HCT116 (cell line): ENCODE measurements at regions not wholly inside any gene's neighbourhood (a gene's known extent, or its start where the extent isn't known, plus 50 kb on each side); places are given as distances from the start of the nearest gene placed in this dataset.

Experiments
- ATAC-seq: fragments of 200-7000 bp; cut with Tn5 transposase; 2 replicates; pipeline ENCODE4 v1.9.1; 2020; ENCODE audit warnings: mild to moderate bottlenecking, moderate library complexity
- BruUV-seq: library from RNA; stranded (reverse); fragments of 400-500 nt; replicated peaks from 2 replicates; lab custom pipeline; 2021; lab: Mats Ljungman, UMichigan
- CTCF ChIA-PET: fragments of 300-600 bp; sonication (Branson Sonifier 250); formaldehyde crosslinking; loops from one replicate; lab custom pipeline; 2021; ENCODE audit warnings: antibody characterized with exemption; lab: Charles Lee
- POLR2A ChIA-PET: fragments of 300-600, 350-600 bp; sonication (Branson Sonifier 250); formaldehyde crosslinking; loops from one replicate; lab custom pipeline; 2021; ENCODE audit warnings: antibody characterized with exemption; lab: Charles Lee
- RAD21 ChIA-PET, 2 experiments: fragments of 300-600 bp; sonication (Branson Sonifier 250); formaldehyde crosslinking; loops; one replicate each; lab custom pipeline; 2023; ENCODE audit warnings: low total read pairs in 2 of 2; ENCODE audit not compliant: uncharacterized antibody in 2 of 2, unreplicated experiment in 2 of 2, low non-redundant PET in 1 of 2; lab: Charles Lee
- DNase-seq: peaks from one replicate; pipeline ENCODE4 v3.0.0-alpha.2; 2010; ENCODE audit warnings: low read depth, low spot score
- H2AFZ ChIP-seq: fragments of 200-600 bp; shearing (Covaris generic), sonication (generic); 2 replicates; pipeline ENCODE4 v1.6.1; 2017; ENCODE audit warnings: low read depth, mixed run types, mixed read lengths, antibody characterized with exemption, low read length; ENCODE audit not compliant: poor library complexity, severe bottlenecking
- H3K27ac ChIP-seq: 2 replicates; pipeline ENCODE4 v1.5.1; 2012; ENCODE audit warnings: low read depth, low read length
- H3K27me3 ChIP-seq: fragments of 200-600 bp; sonication (generic); 2 replicates; pipeline ENCODE4 v1.6.1; 2016; ENCODE audit warnings: mixed run types, low read length, mixed read lengths; ENCODE audit not compliant: insufficient read depth
- H3K36me3 ChIP-seq, 2 experiments: fragments of 200-500 bp in 1 of 2; fragments of 200-600 bp in 1 of 2; sonication (Bioruptor generic) in 1 of 2; sonication (generic) in 1 of 2; 2 replicates each; pipeline versions ENCODE4 v1.5.1 to v1.6.1; 2014 to 2016; ENCODE audit warnings: low read length in 2 of 2, inconsistent platforms in 1 of 2, mixed read lengths in 1 of 2, mixed run types in 1 of 2; ENCODE audit not compliant: insufficient read depth in 2 of 2, control insufficient read depth in 1 of 2
- H3K4me1 ChIP-seq, 2 experiments: fragments of 200-600 bp in 1 of 2; sonication (generic) in 1 of 2; 2 replicates each; pipeline versions ENCODE4 v1.5.1 to v1.6.1; 2012 to 2017; ENCODE audit warnings: low read length in 2 of 2, inconsistent platforms in 1 of 2, mild to moderate bottlenecking in 1 of 2, mixed read lengths in 1 of 2, mixed run types in 1 of 2, moderate library complexity in 1 of 2; ENCODE audit not compliant: insufficient read depth in 2 of 2, control insufficient read depth in 1 of 2
- H3K4me2 ChIP-seq: fragments of 200-600 bp; sonication (generic); 2 replicates; pipeline ENCODE4 v1.6.1; 2017; ENCODE audit warnings: mixed run types, low read length, mixed read lengths
- H3K4me3 ChIP-seq, 2 experiments: fragments of 200-600 bp in 1 of 2; sonication (generic) in 1 of 2; replicated peaks in 1 of 2; 2 replicates each; pipeline ENCODE4 v1.5.1; 2011 to 2016; ENCODE audit warnings: low read length in 2 of 2, control low read depth in 1 of 2, low read depth in 1 of 2, mild to moderate bottlenecking in 1 of 2, mixed read lengths in 1 of 2, mixed run types in 1 of 2
- H3K79me2 ChIP-seq: fragments of 200-600 bp; sonication (generic); 2 replicates; pipeline ENCODE4 v1.6.1; 2017; ENCODE audit warnings: mild to moderate bottlenecking, mixed run types, low read length, moderate library complexity, mixed read lengths; ENCODE audit not compliant: insufficient read depth
- H3K9ac ChIP-seq: fragments of 200-600 bp; sonication (generic); 2 replicates; pipeline ENCODE4 v1.6.1; 2016; ENCODE audit warnings: low read length, mixed read lengths
- H3K9me2 ChIP-seq: fragments of 200-600 bp; sonication (generic), shearing (Covaris generic); 2 replicates; pipeline ENCODE4 v1.6.1; 2017; ENCODE audit warnings: mixed run types, mild to moderate bottlenecking, moderate library complexity; ENCODE audit not compliant: insufficient read depth
- H3K9me3 ChIP-seq, 2 experiments: fragments of 200-500 bp in 1 of 2; fragments of 200-600 bp in 1 of 2; sonication (Bioruptor generic) in 1 of 2; sonication (generic) in 1 of 2; 2 replicates each; pipeline ENCODE4 v1.6.1; 2014 to 2017; ENCODE audit warnings: low read length in 2 of 2, mixed read lengths in 2 of 2, inconsistent platforms in 1 of 2, low read depth in 1 of 2, mild to moderate bottlenecking in 1 of 2, mixed run types in 1 of 2, moderate library complexity in 1 of 2; ENCODE audit not compliant: control insufficient read depth in 1 of 2, insufficient read depth in 1 of 2
- H4K20me1 ChIP-seq: fragments of 200-600 bp; sonication (generic), shearing (Covaris generic); 2 replicates; pipeline ENCODE4 v1.6.1; 2017; ENCODE audit warnings: mixed run types, mild to moderate bottlenecking, moderate library complexity; ENCODE audit not compliant: insufficient read depth
- EGR1 ChIP-seq: IDR thresholded peaks from 2 replicates; pipeline ENCODE4 v1.6.1; 2012; ENCODE audit warnings: low read depth
- EZH2phosphoT487 ChIP-seq: fragments of 200-600 bp; IDR thresholded peaks from 2 replicates; pipeline ENCODE4 v1.6.1; 2018; ENCODE audit warnings: antibody characterized with exemption, borderline replicate concordance
- JUND ChIP-seq: IDR thresholded peaks from 2 replicates; pipeline ENCODE4 v1.6.1; 2012
- POLR2A ChIP-seq: IDR thresholded peaks from 2 replicates; pipeline ENCODE4 v1.7.0; 2011; ENCODE audit warnings: borderline replicate concordance; ENCODE audit not compliant: insufficient read depth, insufficient read length; ENCODE audit errors: extremely low read depth
- POLR2AphosphoS5 ChIP-seq: IDR thresholded peaks from 2 replicates; pipeline ENCODE4 v1.6.1; 2011; ENCODE audit warnings: mild to moderate bottlenecking, low read depth, low read length, moderate library complexity
- REST ChIP-seq: IDR thresholded peaks from 2 replicates; pipeline ENCODE4 v1.6.1; 2012; ENCODE audit warnings: low read depth
- SIN3A ChIP-seq: IDR thresholded peaks from 2 replicates; pipeline ENCODE4 v1.6.1; 2012; ENCODE audit warnings: low read depth
- TCF7L2 ChIP-seq: IDR thresholded peaks from 2 replicates; pipeline ENCODE4 v1.7.0; 2011; ENCODE audit warnings: borderline replicate concordance, inconsistent platforms; ENCODE audit not compliant: insufficient read depth, insufficient read length; ENCODE audit errors: extremely low read depth
- ZBTB33 ChIP-seq: IDR thresholded peaks from 2 replicates; pipeline ENCODE4 v1.6.1; 2011; ENCODE audit warnings: mild to moderate bottlenecking, low read length, moderate library complexity; ENCODE audit not compliant: insufficient replicate concordance; ENCODE audit errors: extremely low read depth
- ZNF274 ChIP-seq: fragments of 200-500 bp; sonication (Bioruptor generic); IDR thresholded peaks from 2 replicates; pipeline ENCODE4 v1.6.1; 2014; ENCODE audit warnings: mild to moderate bottlenecking, low read depth, low read length, inconsistent platforms
- intact Hi-C: fragments of 100-400 bp; cut with micrococcal nuclease; formaldehyde crosslinking; loops from 2 replicates; pipeline ENCODE4 v1.10.0; 2022
- TF ChIP-seq, protein P1 (sequence below), 3 experiments: fragments of 200-600 bp in 1 of 3; sonication (generic) in 1 of 3; IDR thresholded peaks in 2 of 3; conservative IDR thresholded peaks in 1 of 3; 2 replicates each; pipeline ENCODE4 v1.5.1; 2012 to 2017; ENCODE audit warnings: low read depth in 2 of 3, low read length in 2 of 3, antibody characterized with exemption in 1 of 3, borderline replicate concordance in 1 of 3, control low read depth in 1 of 3, mild to moderate bottlenecking in 1 of 3, mixed read lengths in 1 of 3, mixed run types in 1 of 3, moderate library complexity in 1 of 3; ENCODE audit not compliant: insufficient read depth in 1 of 3
- TF ChIP-seq, protein P2 (sequence below): IDR thresholded peaks from 2 replicates; pipeline ENCODE4 v1.6.1; 2012

DNA sequence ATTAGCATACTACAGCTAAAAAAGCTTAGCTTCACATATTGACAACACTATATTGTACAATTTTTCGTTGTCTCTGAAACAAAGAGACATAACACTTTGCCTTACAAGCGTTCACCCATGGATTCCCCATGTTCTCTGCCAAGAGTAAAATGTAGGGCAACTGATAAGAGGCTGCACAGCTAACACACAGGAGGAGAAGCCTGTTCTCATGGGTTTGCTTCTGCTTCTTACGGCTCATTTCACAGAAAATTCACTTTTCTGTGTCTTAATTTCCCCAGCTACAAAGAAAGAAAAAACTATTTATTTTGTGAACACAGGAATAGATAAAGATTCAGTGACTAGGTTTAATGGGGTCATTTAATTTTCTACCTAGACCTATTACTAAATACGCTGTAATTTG is 182.8 kb upstream of the DLGAP1 start:
- BruUV-seq = no TSS peak
- no peaks in the 10 kb centered on the region for H3K27me3 ChIP-seq
- no peaks in the 10 kb centered on the region for H4K20me1 ChIP-seq
- H3K36me3 ChIP-seq = no peaks in the 10 kb centered on the region
- H3K9me3 ChIP-seq = peaks cover 17 to 45% of the 10 kb centered on the region in 2 experiments; a peak in 2 of 4 replicates
- no peaks in the 10 kb centered on the region for H3K79me2 ChIP-seq
- intact Hi-C loops = no loop called here
- no peak overlapping the region for H3K4me2 ChIP-seq
- DNase-seq (no peak), ATAC-seq (no peak)
- H3K27ac ChIP-seq = no peak overlapping the region
- ChIA-PET CTCF (no interaction called here), POLR2A (no interaction called here), RAD21 (no interaction called here)
- TF ChIP-seq JUND = no peak
- no peak for TF ChIP-seq ZBTB33
- TF ChIP-seq ZNF274 = no peak
- TF ChIP-seq, protein P1, sequence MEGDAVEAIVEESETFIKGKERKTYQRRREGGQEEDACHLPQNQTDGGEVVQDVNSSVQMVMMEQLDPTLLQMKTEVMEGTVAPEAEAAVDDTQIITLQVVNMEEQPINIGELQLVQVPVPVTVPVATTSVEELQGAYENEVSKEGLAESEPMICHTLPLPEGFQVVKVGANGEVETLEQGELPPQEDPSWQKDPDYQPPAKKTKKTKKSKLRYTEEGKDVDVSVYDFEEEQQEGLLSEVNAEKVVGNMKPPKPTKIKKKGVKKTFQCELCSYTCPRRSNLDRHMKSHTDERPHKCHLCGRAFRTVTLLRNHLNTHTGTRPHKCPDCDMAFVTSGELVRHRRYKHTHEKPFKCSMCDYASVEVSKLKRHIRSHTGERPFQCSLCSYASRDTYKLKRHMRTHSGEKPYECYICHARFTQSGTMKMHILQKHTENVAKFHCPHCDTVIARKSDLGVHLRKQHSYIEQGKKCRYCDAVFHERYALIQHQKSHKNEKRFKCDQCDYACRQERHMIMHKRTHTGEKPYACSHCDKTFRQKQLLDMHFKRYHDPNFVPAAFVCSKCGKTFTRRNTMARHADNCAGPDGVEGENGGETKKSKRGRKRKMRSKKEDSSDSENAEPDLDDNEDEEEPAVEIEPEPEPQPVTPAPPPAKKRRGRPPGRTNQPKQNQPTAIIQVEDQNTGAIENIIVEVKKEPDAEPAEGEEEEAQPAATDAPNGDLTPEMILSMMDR (IDR thresholded peaks at IDR 0.05 in 2 of 3, conservative IDR thresholded peaks at IDR 0.05 in 1 of 3; ENCODE audit: borderline replicate concordance in 1 of 3, insufficient read depth in 1 of 3, low read depth in 2 of 3, low read length in 2 of 3) = no peak
- TF ChIP-seq TCF7L2 = no peak
- TF ChIP-seq POLR2A = no peak
- TF ChIP-seq EZH2phosphoT487 = no peak
- TF ChIP-seq POLR2AphosphoS5 = no peak
- TF ChIP-seq EGR1 = no peak
- TF ChIP-seq, protein P2, sequence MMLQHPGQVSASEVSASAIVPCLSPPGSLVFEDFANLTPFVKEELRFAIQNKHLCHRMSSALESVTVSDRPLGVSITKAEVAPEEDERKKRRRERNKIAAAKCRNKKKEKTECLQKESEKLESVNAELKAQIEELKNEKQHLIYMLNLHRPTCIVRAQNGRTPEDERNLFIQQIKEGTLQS = no peak
- TF ChIP-seq REST = no peak
- TF ChIP-seq SIN3A = no peak
- no peak overlapping the region for H3K4me3 ChIP-seq
- H3K9me2 ChIP-seq = no peaks in the 10 kb centered on the region
- H2AFZ ChIP-seq = no peak overlapping the region
- H3K9ac ChIP-seq = no peak overlapping the region
- H3K4me1 ChIP-seq = no peaks in the 10 kb centered on the region
